ENCODE measurements at regions not wholly inside any gene's neighbourhood (a gene's known extent, or its start where the extent isn't known, plus 50 kb on each side); places are given as distances from the start of the nearest gene placed in this dataset.

DNA sequence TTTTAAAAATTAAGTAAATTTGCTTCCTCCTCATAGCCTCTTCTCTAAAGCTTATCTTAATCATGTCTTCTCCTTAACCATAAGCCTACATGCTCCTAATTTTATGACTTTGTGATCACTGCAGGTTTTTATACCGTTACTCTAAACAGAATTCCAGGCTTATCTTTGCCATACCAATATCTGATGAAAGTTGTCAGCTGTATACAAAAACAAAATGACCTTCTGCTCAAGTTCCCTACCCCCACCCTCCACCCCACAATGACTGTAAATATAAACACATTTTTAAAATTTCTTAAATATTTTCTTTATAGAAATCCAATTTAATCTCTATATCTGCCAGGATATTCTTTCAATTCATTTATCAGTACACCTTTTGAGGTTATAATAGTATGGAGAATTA lies 60.5 kb upstream of the SGK1 start:
- no peak for ATAC-seq

More for the DNA sequence above, 60.5 kb upstream of the SGK1 start:
- no peak overlapping the region for H3K9ac ChIP-seq (ENCODE audit: insufficient read depth in 1 of 2, low read depth in 2 of 2, low read length in 2 of 2)
- in situ Hi-C loops (cut with MboI) = no loop called here
- no peak for FAIRE-seq
- H3K4me2 ChIP-seq (ENCODE audit: insufficient read depth, low read length) = no peak overlapping the region
- intact Hi-C loops (cut with micrococcal nuclease) = loop anchor here (10.0 kb wide), 1 partner anchor 204 kb away; no protein-coding TSS in a partner anchor
- no peak overlapping the region for H2AFZ ChIP-seq (ENCODE audit: low read depth, low read length)
- H3K4me3 ChIP-seq = no peak overlapping the region
- no TSS peak for BruUV-seq (replicated peaks)
- no peaks in the 10 kb centered on the region for H3K36me3 ChIP-seq (ENCODE audit: control insufficient read depth, insufficient read depth, low read length)
- ChIA-PET CTCF (ENCODE audit: low intra/inter-chr PET ratio) (no interaction called here), POLR2A (no interaction called here)
- WGBS (ENCODE audit: insufficient coverage, low coverage, missing lambda C conversion rate) = 36% methylated on average over 1 of the region's 1 CpG
- no peaks in the 10 kb centered on the region for H3K9me3 ChIP-seq (replicated peaks; ENCODE audit: control insufficient read depth, insufficient read depth, low read depth, low read length)
- no peak overlapping the region for H3K27ac ChIP-seq (ENCODE audit: extremely low read depth, low read depth, low read length)
- H3K79me2 ChIP-seq (ENCODE audit: control insufficient read depth, insufficient read depth, low read length) = no peaks in the 10 kb centered on the region
- DNase-seq (ENCODE audit: extremely low read depth in 1 of 4, low spot score in 3 of 4) = no peak
- no peaks in the 10 kb centered on the region for H4K20me1 ChIP-seq (replicated peaks; ENCODE audit: control insufficient read depth, insufficient read depth, low read length)
- H3K9me1 ChIP-seq (ENCODE audit: control insufficient read depth, insufficient read depth, low read length) = no peaks in the 10 kb centered on the region
- TF ChIP-seq MTF1 (CRISPR knock-in tag; IDR thresholded peaks at IDR 0.05; ENCODE audit: borderline replicate concordance) = no peak
- no peak for TF ChIP-seq ZNF561 (CRISPR knock-in tag; conservative IDR thresholded peaks at IDR 0.05)
- TF ChIP-seq, protein P1, sequence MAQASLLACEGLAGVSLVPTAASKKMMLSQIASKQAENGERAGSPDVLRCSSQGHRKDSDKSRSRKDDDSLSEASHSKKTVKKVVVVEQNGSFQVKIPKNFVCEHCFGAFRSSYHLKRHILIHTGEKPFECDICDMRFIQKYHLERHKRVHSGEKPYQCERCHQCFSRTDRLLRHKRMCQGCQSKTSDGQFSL (CRISPR knock-in tag; IDR thresholded peaks at IDR 0.05) = no peak
- TF ChIP-seq, protein P1 (tag; IDR thresholded peaks at IDR 0.05) = no peak
- TF ChIP-seq, protein P2, sequence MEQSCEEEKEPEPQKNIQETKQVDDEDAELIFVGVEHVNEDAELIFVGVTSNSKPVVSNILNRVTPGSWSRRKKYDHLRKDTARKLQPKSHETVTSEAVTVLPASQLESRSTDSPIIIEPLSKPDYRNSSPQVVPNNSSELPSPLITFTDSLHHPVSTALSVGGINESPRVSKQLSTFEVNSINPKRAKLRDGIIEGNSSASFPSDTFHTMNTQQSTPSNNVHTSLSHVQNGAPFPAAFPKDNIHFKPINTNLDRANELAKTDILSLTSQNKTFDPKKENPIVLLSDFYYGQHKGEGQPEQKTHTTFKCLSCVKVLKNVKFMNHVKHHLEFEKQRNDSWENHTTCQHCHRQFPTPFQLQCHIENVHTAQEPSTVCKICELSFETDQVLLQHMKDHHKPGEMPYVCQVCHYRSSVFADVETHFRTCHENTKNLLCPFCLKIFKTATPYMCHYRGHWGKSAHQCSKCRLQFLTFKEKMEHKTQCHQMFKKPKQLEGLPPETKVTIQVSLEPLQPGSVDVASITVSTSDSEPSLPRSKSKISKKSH (CRISPR knock-in tag; IDR thresholded peaks at IDR 0.05) = no peak
- no peak for TF ChIP-seq HMG20B (CRISPR knock-in tag; IDR thresholded peaks at IDR 0.05)
- TF ChIP-seq, protein P3, sequence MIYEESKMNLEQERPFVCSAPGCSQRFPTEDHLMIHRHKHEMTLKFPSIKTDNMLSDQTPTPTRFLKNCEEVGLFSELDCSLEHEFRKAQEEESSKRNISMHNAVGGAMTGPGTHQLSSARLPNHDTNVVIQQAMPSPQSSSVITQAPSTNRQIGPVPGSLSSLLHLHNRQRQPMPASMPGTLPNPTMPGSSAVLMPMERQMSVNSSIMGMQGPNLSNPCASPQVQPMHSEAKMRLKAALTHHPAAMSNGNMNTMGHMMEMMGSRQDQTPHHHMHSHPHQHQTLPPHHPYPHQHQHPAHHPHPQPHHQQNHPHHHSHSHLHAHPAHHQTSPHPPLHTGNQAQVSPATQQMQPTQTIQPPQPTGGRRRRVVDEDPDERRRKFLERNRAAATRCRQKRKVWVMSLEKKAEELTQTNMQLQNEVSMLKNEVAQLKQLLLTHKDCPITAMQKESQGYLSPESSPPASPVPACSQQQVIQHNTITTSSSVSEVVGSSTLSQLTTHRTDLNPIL (CRISPR knock-in tag; IDR thresholded peaks at IDR 0.05) = no peak
- TF ChIP-seq DPF2 (IDR thresholded peaks at IDR 0.05) = no peak
- TF ChIP-seq ZNF212 (CRISPR knock-in tag; IDR thresholded peaks at IDR 0.05) = no peak
- no peak for TF ChIP-seq ZC3H4 (CRISPR knock-in tag; IDR thresholded peaks at IDR 0.05; ENCODE audit: borderline replicate concordance)
- no peak for TF ChIP-seq ZNF354B (CRISPR knock-in tag; IDR thresholded peaks at IDR 0.05)
- TF ChIP-seq NFIX (CRISPR knock-in tag; IDR thresholded peaks at IDR 0.05; ENCODE audit: low read depth) = no peak
- TF ChIP-seq ZFPM2 (CRISPR knock-in tag; IDR thresholded peaks at IDR 0.05) = no peak
- TF ChIP-seq GATAD2A (IDR thresholded peaks at IDR 0.05) = no peak
- no peak for TF ChIP-seq RBFOX2 (IDR thresholded peaks at IDR 0.05; ENCODE audit: low read depth, low read length)
- TF ChIP-seq, protein P4, sequence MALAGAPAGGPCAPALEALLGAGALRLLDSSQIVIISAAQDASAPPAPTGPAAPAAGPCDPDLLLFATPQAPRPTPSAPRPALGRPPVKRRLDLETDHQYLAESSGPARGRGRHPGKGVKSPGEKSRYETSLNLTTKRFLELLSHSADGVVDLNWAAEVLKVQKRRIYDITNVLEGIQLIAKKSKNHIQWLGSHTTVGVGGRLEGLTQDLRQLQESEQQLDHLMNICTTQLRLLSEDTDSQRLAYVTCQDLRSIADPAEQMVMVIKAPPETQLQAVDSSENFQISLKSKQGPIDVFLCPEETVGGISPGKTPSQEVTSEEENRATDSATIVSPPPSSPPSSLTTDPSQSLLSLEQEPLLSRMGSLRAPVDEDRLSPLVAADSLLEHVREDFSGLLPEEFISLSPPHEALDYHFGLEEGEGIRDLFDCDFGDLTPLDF (CRISPR knock-in tag; IDR thresholded peaks at IDR 0.05) = no peak
- TF ChIP-seq TAF9B (IDR thresholded peaks at IDR 0.05; ENCODE audit: partially characterized antibody) = no peak
- no peak for TF ChIP-seq ZNF778 (CRISPR knock-in tag; IDR thresholded peaks at IDR 0.05)
- TF ChIP-seq HDAC2 (IDR thresholded peaks at IDR 0.05) = no peak
- H3K27me3 ChIP-seq (ENCODE audit: control insufficient read depth in 2 of 2, insufficient read depth in 2 of 2, low read length in 2 of 2) = no peaks in the 10 kb centered on the region
- H3K4me1 ChIP-seq (replicated peaks in 1 of 2; ENCODE audit: control insufficient read depth in 2 of 2, insufficient read depth in 2 of 2, low read length in 2 of 2) = peaks cover 0 to 6% of the 10 kb centered on the region in 2 experiments; a peak in 4 of 5 replicates
